HG02571 (cell line): ENCODE measurements at regions not wholly inside any gene's neighbourhood (a gene's known extent, or its start where the extent isn't known, plus 50 kb on each side); places are given as distances from the start of the nearest gene placed in this dataset.
"Not testable (repeated sequence)": the region's sequence is repeated elsewhere in the genome, so short reads cannot be mapped to it uniquely, and the experiment has no call there.

ENCODE experiments used
- ATAC-seq: cut with Tn5 transposase; IDR thresholded peaks from one replicate; pipeline ENCODE4 v1.9.1; 2021; ENCODE audit warnings: mild to moderate bottlenecking, moderate library complexity; ENCODE audit not compliant: unreplicated experiment

GRCh38 chr7:142507066-142507465 lies 242.2 kb upstream of the PRSS1 start:
- not testable (repeated sequence) for ATAC-seq

DNA sequence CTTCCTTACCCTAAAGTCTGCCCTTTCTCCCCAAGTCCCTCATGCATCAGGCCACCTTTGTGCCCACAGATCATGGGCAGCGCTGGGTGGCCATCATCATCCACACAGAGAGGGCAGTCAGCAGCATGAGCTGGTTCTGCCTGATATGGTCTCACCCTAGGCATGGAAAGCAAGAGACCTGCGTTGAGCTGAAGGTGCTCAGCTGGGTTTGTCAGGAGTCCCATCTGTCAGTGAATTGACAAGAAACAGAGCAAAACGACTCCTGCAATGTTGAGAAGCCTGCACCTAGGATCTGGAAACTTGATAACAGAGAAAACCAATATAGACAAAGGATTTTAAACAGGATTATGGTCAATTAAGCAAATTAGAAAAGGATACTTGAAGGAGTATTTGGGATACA lies 242.7 kb upstream of the PRSS1 start:
- ATAC-seq: no peak

GRCh38 chr7:142503949-142504348 lies 245.3 kb upstream of the PRSS1 start:
- ATAC-seq: not testable (repeated sequence)

DNA sequence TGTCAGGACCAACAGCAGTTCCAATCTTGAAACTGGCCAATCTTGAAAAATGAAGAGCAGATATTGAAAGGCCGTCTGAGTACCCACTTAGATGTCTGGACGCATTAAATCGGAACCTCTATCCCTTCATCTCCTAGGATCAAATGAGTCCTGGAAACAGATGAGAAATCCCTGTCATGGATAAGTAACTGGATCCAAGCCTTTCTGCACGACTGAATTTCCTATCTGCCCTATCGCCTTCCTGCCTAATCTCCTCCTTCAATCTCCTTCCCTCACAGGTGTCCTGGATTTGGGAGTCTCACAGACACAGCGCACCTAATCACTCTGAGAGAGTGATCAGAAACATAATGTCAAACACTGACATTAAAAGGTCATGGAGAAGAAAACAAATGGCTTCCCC lies 245.2 kb upstream of the PRSS58 start:
- no peak for ATAC-seq

- no peak for ATAC-seq
Observed at GRCh38 chr7:142501434-142501833, 243.6 kb upstream of the PRSS58 start.

DNA sequence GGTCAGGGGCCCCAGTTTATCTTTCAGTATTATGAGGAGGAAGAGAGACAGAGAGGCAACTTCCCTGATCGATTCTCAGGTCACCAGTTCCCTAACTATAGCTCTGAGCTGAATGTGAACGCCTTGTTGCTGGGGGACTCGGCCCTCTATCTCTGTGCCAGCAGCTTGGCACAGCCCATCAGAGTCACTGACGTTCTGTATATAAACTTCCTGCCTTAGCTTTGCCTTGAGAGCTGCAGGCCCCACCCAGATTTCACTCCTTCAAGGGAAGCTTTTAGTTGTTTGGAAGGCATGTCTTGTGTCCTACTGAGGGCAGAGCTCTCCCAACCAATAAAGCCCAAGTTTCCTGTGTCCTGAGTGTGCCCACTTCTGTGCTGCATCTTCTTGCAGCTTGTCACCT lies 242.5 kb upstream of the PRSS58 start:
- ATAC-seq: no peak

GRCh38 chr7:142499635-142500034 lies 241.8 kb upstream of the PRSS58 start:
- ATAC-seq: no peak

DNA sequence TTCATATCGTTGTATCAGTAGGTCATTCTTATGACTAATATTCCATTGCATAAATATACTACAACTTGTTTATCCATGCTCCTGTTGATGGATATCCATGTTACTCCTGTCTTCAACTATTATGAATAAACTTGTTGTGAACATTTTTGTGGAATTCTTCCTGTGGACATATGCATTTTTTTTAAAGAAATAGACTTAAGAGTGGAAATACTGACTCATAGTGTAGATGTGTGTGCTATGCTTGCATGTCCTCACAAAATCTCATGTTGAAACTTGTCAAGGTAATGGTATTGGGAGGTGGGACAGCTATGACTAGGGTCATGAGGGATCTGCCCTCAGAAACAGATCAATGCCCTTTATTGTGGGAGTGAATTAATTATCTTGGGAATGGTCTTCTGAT lies 240.5 kb upstream of the PRSS58 start:
- ATAC-seq: no peak

GRCh38 chr7:142496545-142496991 lies 238.7 kb upstream of the PRSS58 start:
- ATAC-seq: no peak

- not testable (repeated sequence) for ATAC-seq
Observed at GRCh38 chr7:142495879-142496278, 238.0 kb upstream of the PRSS58 start.

DNA sequence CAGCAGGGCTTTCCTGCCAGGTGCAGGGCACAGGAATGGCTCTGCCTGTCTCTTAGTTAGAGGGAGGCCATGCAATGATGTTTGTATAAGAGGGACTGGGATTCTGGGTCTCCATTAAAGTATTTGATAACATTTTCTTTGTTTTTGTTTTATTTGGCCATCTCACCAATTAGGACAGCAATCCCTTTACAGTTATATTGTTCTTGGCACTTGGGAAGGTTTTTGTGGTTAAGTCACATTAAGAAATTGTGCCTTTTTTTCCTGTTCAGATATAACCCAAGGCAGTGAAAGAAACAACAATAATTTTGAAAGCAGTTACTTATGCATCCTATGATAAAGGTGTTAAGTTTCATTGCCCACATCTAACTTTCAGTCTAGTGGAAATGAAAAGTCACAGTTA lies 237.4 kb upstream of the PRSS58 start:
- not testable (repeated sequence) for ATAC-seq

- no peak for ATAC-seq
Observed at GRCh38 chr7:142494021-142494420, 236.2 kb upstream of the PRSS58 start.

DNA sequence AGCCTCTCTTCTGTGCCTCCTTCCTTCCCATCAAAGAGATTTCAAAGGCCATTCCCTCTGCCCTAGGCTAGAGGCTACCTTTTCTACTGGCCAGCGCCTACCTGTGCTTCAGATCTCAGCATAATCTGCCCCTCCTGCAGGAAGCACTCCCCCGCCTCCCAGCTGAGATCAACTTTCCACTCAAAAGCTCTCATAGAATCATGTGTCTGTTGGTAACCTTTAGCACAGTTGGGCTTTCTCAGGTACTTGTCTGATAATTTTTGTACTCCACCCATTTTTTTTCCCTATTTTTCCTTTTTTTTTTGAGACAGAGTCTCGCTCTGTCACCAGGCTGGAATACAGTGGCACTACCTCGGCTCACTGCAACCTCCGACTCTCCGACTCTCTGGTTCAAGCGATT lies 231.0 kb upstream of the PRSS58 start:
- no peak for ATAC-seq

DNA sequence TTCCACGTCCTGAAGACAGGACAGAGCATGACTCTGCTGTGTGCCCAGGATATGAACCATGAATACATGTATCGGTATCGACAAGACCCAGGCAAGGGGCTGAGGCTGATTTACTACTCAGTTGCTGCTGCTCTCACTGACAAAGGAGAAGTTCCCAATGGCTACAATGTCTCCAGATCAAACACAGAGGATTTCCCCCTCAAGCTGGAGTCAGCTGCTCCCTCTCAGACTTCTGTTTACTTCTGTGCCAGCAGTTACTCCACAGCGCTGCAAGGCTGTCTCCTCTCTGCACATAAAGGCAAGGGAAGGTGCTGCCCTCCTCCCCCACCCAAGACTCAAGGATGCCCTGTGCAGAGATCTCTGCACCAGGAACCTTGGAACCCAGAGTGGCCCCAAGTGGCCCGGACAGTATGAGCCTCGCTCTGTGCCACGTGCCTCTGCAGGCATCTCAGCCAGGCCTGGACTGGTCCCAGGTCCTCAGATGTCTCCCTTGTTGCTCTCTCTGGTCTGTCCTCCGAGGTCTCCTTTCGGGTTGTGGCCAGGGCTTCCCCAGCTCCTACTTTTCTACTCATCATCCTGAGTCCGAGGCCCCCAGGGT lies 230.3 kb upstream of the PRSS58 start:
- no peak for ATAC-seq

DNA sequence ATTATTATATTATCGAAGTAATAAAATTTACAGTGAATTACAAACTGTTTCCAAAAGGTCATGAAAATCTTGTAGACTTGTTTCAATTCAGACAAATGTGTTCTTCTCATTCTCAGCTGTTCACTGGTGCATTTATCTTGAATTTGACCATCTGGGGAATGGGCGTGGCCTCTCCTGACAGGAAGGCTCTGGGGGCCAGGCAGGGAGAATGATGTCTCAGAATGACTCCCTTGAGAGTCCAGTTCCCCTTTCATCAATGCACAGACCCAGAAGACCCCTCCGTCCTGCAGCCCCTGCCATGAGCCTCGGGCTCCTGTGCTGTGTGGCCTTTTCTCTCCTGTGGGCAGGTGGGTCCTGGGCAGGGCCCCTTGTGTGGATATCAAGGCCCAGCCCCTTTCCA lies 229.7 kb upstream of the PRSS58 start:
- ATAC-seq: not testable (repeated sequence)

DNA sequence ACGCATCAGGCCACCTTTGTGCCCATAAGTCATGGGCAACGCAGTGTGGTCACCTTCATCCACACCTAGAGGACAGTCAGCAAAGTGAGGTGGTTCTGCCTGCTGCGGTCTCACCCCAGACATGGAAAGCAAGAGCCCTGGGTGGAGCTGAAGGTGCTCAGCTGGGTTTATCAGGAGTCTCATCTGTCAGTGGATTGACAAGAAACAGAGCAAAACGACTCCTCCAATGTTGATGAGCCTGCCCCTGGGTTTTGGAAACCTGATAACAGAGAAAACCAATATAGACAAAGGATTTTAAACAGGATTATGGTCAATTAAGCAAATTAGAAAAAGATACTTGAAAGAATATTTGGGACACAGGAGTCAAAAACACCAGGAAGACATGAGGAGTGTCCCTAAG lies 229.3 kb upstream of the PRSS58 start:
- ATAC-seq: no peak

- no peak for ATAC-seq
Observed at GRCh38 chr7:142485617-142486226, 227.9 kb upstream of the PRSS58 start.

DNA sequence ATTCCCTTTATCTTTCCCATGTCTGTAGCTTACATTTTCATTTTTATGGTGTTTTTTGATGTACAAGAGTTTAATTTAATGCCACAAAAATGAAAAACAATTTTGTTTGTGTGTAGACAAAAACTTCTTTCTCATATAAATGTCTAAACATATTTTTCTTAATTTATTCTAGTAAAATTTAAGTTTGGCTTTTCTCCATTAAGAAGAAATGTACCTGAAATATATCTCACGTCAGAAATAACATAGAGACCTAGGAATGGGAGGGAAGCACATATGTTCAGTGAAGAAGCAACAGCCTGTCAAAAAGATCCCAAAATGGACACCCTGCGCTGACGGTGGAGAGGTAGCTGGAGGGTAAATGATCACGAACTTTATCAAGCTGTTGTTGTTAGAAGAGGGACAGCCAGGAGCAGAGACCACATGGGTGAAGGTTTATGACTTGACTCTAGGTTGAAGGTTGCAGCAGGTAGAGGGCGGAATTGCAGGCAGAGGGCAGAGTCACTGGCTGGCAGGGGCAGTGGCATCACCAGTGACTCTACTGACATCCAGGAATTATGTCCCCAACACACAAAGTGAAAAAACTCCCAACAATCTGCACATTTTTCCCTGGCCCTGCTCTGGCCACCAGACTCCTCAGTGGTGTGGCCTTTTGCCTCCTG lies 225.9 kb upstream of the PRSS58 start:
- no peak for ATAC-seq

DNA sequence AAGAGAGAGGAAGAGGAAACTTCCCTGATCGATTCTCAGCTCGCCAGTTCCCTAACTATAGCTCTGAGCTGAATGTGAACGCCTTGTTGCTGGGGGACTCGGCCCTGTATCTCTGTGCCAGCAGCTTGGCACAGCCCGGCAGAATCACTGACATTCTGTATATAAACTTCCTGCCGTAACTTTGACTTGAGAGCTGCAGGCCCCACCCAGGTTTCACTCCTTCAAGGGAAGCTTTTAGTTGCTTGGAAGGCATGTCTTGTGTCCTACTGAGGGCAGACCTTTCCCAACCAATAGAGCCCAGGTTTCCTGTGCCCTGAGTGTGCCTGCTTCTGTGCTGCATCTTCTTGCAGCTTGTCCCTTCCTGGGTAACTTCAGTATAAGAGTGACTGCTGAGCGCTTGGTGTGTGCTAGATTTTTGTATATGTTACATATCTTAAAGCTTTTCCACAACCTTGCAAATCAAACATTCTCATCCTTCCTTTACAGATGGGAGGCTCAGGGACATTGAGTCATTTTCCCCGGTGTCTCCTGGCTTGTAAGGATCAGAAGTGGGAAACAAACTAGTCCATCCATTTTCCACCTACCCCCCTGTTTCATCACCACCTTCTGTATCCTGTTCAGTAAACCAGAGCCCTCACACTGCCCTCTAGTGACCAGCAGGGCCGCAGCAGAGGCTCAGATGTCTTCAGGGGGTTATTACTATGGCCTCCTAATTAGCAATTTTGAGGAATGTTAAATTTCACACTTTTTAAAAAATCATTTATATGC lies 225.2 kb upstream of the PRSS58 start:
- peak; percentile 63 for ATAC-seq

GRCh38 chr7:142481548-142481947 lies 223.7 kb upstream of the PRSS58 start:
- no peak for ATAC-seq

DNA sequence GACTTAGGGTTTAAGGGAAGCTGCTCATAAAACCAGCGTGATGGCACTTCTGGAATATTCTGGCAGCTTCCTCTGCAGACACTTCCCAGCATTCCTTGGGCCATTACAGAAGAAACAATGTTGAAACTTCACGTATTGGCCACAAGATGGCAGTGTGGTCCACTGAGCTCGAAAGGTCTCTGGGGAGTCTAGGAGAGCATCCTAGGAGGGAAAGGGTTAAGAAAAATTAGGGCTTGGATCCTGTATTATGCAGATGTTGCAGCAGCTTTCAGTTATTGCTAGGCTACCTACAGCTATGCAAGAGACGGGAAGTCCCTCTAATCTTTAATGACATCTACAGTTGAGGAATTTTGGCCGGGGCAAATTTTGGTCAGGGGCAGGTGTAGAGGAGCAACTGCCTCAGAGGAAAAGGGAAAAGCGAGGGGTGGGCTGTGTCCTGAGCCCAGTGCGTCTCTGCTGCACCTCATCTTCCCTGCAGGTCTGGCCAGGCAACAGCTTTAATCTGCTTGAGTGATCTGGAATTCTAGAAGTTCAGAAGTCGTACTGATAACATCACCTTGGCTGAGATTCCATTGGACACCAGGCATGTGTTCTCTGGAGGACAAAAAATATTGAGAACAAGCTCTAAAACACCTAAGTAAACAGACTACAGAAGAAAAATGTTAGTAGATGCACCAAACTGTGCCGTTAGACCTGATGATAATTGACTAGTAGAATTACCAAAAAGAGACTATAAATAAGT lies 220.8 kb upstream of the PRSS58 start:
- peak; percentile 68 for ATAC-seq
